ENCODE measurements at regions not wholly inside any gene's neighbourhood (a gene's known extent, or its start where the extent isn't known, plus 50 kb on each side); places are given as distances from the start of the nearest gene placed in this dataset.

DNA sequence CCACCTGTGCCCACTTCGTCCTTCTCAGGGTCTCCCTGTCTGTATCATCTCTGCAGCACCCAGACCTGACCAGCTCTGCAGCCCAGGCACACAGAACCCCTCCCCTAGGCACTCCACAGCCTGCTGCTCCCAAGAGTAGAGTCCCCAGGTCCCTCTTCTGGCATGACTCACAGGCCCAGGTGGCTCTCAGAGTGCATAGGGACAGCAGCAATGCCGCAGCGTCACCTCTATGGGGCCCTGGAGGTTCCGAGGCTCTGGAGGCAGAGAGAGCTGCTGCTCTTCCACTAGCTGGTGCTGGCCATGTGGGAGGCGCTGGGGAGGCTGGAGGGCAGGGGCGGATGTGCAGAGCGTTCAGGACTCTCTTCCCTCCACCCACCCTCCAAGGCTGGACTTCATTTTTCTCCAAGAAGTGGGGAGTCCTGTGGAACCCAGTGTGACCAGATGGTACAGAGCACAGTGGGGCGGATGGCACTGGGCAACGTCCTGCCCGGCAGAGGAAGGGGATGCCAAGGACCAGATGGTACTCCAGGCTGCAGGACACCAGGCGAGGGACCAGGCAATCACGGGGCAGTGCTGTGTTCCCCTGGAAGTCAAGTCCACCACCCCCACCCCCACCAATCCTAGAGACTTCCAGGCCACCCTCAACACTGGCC is 151.7 kb downstream of the RBFOX3 start:
- no peak for TF ChIP-seq ZFX (IDR thresholded peaks at IDR 0.05)
- TF ChIP-seq, protein P1, sequence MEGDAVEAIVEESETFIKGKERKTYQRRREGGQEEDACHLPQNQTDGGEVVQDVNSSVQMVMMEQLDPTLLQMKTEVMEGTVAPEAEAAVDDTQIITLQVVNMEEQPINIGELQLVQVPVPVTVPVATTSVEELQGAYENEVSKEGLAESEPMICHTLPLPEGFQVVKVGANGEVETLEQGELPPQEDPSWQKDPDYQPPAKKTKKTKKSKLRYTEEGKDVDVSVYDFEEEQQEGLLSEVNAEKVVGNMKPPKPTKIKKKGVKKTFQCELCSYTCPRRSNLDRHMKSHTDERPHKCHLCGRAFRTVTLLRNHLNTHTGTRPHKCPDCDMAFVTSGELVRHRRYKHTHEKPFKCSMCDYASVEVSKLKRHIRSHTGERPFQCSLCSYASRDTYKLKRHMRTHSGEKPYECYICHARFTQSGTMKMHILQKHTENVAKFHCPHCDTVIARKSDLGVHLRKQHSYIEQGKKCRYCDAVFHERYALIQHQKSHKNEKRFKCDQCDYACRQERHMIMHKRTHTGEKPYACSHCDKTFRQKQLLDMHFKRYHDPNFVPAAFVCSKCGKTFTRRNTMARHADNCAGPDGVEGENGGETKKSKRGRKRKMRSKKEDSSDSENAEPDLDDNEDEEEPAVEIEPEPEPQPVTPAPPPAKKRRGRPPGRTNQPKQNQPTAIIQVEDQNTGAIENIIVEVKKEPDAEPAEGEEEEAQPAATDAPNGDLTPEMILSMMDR (conservative IDR thresholded peaks at IDR 0.05) = no peak
- H3K27ac ChIP-seq = no peak overlapping the region

DNA sequence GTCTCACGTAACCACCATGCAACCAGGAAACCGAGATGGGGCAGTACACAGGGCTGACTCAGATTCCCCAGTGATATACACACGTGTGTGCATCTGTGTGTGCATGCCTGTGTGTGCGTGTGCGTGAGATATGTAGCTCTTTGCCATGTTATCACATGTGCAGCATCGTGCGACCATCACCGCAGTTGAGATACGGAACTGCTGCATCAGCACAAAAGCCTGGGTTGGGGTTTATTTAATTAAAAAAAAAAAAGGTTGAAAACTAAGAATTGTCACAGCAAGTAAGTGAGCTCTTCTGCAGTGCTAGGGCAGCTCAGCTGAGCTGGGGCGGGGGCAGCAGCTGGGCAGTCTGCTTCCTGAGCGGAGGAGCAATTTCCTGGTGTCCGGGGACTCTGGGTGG is 152.5 kb downstream of the RBFOX3 start:
- TF ChIP-seq, protein P1 (conservative IDR thresholded peaks at IDR 0.05) = no peak
- no peak for TF ChIP-seq ZFX (IDR thresholded peaks at IDR 0.05)
- no peak overlapping the region for H3K27ac ChIP-seq

DNA sequence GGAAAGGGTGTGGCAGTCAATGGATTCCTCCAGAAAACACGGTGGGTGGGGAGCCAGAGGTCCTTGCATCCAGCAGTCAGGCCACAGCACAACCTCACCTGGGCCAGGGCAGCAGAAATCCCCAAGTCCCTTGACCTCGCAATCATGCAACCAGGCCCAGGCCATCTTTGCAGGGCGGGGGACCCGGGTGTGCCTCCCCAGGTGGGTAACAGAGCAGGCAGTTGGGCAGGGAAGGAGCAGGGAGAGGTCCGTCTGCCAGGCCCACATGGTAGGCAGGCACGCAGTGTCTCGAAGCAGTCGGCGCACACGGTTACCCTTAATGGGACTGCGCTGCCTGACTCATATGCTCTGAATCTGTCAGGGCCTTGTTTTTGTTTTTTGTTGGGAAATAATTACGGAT is 153.0 kb downstream of the RBFOX3 start:
- no peak for TF ChIP-seq ZFX (IDR thresholded peaks at IDR 0.05)
- TF ChIP-seq, protein P1 (conservative IDR thresholded peaks at IDR 0.05) = no peak
- H3K27ac ChIP-seq = no peak overlapping the region

DNA sequence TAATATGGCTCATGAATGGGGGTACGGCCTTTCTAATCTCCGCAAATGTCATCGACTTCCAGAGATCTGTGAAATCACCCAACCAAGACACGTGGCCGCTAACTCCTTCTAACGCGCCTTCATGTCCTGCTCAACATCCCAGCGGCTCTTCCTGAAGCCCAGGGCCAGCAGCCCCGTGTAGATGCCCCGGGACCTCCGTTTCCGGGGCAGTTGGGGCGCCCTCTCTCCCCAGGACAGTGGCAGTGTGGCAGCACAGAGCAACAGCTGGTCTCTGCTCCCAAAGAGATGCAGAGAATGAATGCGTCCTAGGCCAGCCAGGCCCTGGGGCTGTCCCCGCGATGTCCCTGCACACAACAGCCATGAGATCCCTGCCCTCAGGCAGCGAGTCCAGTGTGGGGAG is 153.5 kb downstream of the RBFOX3 start:
- H3K27ac ChIP-seq = no peak overlapping the region
- TF ChIP-seq, protein P1 (conservative IDR thresholded peaks at IDR 0.05) = no peak
- no peak for TF ChIP-seq ZFX (IDR thresholded peaks at IDR 0.05)

DNA sequence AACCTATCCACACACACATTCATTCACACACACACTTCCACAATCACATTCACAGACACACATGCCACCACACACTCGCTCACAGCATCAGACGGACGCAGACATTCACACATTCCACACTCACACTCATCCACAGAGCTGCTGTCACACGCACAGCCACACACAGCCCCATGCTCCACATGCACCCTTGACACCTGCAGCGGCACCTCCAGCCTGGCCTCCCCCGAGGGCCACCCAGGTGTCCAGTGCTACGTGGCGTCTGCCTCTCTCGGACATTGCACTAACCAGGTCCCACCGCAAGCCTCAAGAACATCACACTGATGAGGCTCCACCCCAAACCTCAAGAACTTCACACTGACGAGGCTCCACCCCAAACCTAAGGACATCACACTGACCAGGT is 155.2 kb downstream of the RBFOX3 start:
- no peak overlapping the region for H3K27ac ChIP-seq
- TF ChIP-seq, protein P1 (conservative IDR thresholded peaks at IDR 0.05) = no peak
- TF ChIP-seq ZFX (IDR thresholded peaks at IDR 0.05) = no peak

DNA sequence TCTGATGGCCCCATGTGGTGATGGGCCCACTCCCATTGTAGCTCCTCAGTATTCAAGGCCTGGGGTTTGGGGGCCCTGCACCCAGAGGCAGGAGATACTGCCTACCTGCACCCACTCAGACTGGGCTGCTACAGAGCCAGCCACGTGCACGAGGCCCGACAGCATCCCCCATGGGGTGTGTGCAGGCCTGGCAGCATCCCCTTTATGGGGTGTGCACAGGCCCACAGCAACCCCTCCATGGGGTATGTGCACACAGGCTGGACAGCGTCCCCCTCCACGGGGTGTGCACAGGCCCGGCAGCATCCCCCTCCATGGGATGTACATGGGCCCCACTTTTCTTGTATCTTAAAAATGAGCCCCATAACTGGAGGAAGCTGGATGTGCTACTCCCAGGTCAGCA is 156.0 kb downstream of the RBFOX3 start:
- no peak overlapping the region for H3K27ac ChIP-seq
- TF ChIP-seq, protein P1 (conservative IDR thresholded peaks at IDR 0.05) = no peak
- no peak for TF ChIP-seq ZFX (IDR thresholded peaks at IDR 0.05)

DNA sequence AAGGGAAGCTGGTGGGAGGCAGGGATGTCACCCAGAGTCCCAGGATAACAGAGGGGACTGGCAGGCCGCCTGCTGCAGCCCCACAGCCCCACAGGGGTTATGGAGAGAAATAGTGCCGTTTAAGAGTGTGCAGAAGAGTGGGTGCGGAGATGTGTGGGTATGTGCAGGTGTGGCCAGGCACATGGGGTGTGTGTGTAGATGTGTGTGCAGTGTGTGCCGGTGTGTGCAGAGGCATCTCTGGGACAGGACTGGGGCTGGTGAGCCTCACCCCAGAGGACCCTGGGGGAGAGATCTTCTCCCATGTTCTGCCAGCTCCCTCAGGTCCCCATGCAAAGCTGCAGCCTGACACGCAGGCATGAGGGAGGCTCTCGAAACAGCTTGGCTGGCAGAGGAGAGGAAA is 157.4 kb downstream of the RBFOX3 start:
- no peak overlapping the region for H3K27ac ChIP-seq
- TF ChIP-seq ZFX (IDR thresholded peaks at IDR 0.05) = no peak
- TF ChIP-seq, protein P1 (conservative IDR thresholded peaks at IDR 0.05) = no peak

Data from C4-2B (cell line).